Activated CD8-positive, alpha-beta T cell treated with anti-CD3 and anti-CD28 coated beads for 36 hours (primary cell): ENCODE measurements at regions not wholly inside any gene's neighbourhood (a gene's known extent, or its start where the extent isn't known, plus 50 kb on each side); places are given as distances from the start of the nearest gene placed in this dataset.

Source experiments
- ATAC-seq: fragments of 200-7000 bp; cut with Tn5 transposase; one replicate; pipeline ENCODE4 v1.10.0; 2021; ENCODE audit warnings: mild to moderate bottlenecking, moderate library complexity
- CTCF ChIA-PET: fragments of 350-600 bp; sonication (Branson Sonifier 250); formaldehyde crosslinking; loops from one replicate; lab custom pipeline; 2021; ENCODE audit warnings: antibody characterized with exemption; lab: Charles Lee
- POLR2A ChIA-PET: fragments of 350-600 bp; sonication (Branson Sonifier 250); formaldehyde crosslinking; loops from one replicate; lab custom pipeline; 2021; ENCODE audit warnings: antibody characterized with exemption; lab: Charles Lee
- DNase-seq: peaks from one replicate; pipeline ENCODE4 v3.0.0-alpha.2; 2020
- H3K27ac Mint-ChIP-seq: one replicate; pipeline ENCODE4 v1.8.0; 2021; ENCODE audit warnings: mild to moderate bottlenecking, mixed read lengths
- H3K27me3 Mint-ChIP-seq: one replicate; pipeline ENCODE4 v1.8.0; 2021; ENCODE audit warnings: mixed read lengths
- H3K36me3 Mint-ChIP-seq: one replicate; pipeline ENCODE4 v1.8.0; 2021; ENCODE audit warnings: low read depth, mixed read lengths
- H3K4me1 Mint-ChIP-seq: one replicate; pipeline ENCODE4 v1.8.0; 2021; ENCODE audit warnings: low read depth, mixed read lengths
- H3K4me3 Mint-ChIP-seq: one replicate; pipeline ENCODE4 v1.8.0; 2021; ENCODE audit warnings: mild to moderate bottlenecking, moderate library complexity, mixed read lengths
- H3K9me3 Mint-ChIP-seq: one replicate; pipeline ENCODE4 v1.8.0; 2021; ENCODE audit warnings: mixed read lengths
- CTCF ChIP-seq: fragments of 200-600 bp; IDR thresholded peaks from one replicate; pipeline ENCODE4 v1.8.0; 2022; ENCODE audit warnings: antibody characterized with exemption, mild to moderate bottlenecking
- intact Hi-C: fragments of 100-400 bp; cut with micrococcal nuclease; formaldehyde crosslinking; loops from one replicate; pipeline ENCODE4 v1.10.0; 2022

DNA sequence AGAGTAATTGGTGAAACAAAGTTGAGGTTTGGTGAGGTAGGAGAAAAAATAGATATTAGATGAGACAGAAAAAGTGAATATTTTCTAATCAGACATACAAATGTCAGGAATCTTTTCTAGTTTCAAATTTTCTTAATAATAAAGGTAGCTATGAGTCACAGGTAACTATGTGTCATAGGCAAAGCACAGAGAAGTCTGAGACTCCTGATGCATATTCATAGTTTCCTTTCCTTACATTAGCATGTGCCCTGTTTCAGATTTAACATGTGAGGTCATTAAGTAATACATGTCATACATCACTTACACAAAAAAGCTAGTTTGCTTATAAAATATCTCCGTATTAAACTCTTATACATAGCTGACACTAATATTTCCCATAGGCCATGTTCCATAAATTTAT, 1141.3 kb upstream of the PCDH20 start:
- no peaks in the 10 kb centered on the region for H3K4me1 Mint-ChIP-seq
- no peak overlapping the region for H3K4me3 Mint-ChIP-seq
- no peak for TF ChIP-seq CTCF
- no peaks in the 10 kb centered on the region for H3K27me3 Mint-ChIP-seq
- no peak for ATAC-seq
- ChIA-PET CTCF (no interaction called here), POLR2A (no interaction called here)
- H3K27ac Mint-ChIP-seq: no peak overlapping the region
- intact Hi-C loops: no loop called here
- peaks cover 6% of the 10 kb centered on the region for H3K9me3 Mint-ChIP-seq
- DNase-seq: no peak
- no peaks in the 10 kb centered on the region for H3K36me3 Mint-ChIP-seq

- no peak for TF ChIP-seq CTCF
- POLR2A ChIA-PET: no interaction called here
- Mint-ChIP-seq H3K4me3 (no peak overlapping the region), H3K4me1 (no peaks in the 10 kb centered on the region), H3K36me3 (no peaks in the 10 kb centered on the region), H3K27ac (no peak overlapping the region), H3K9me3 (no peaks in the 10 kb centered on the region), H3K27me3 (no peaks in the 10 kb centered on the region)
- no peak for DNase-seq
- no peak for ATAC-seq
- intact Hi-C loops: no loop called here
- CTCF ChIA-PET: no interaction called here
Observed at GRCh38 chr13:62551588-62551987, 1135.9 kb upstream of the PCDH20 start.

DNA sequence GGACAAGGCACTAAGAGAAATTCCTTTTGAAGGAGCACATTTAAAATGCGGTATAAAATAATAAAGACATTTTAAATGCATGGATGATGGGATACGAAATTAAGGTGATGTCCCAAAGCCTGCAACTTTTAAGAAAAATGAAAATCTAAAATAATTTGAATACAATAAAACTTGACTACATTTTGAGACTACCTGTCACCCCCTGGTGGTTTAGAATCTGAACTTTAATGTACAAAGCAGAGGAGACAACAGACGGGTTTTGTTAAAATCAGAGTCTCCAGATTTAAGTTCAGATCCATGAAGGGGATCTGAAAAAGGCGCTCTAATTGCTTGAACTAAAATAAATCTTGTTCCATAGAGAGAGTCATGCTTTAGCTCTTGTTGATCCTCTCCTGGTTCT, 1129.3 kb upstream of the PCDH20 start:
- Mint-ChIP-seq H3K36me3 (no peaks in the 10 kb centered on the region), H3K27me3 (no peaks in the 10 kb centered on the region), H3K4me3 (no peak overlapping the region), H3K27ac (no peak overlapping the region), H3K4me1 (no peaks in the 10 kb centered on the region), H3K9me3 (peaks cover 10% of the 10 kb centered on the region)
- no peak for DNase-seq
- intact Hi-C loops: no loop called here
- ChIA-PET POLR2A (no interaction called here), CTCF (no interaction called here)
- no peak for ATAC-seq
- no peak for TF ChIP-seq CTCF

DNA sequence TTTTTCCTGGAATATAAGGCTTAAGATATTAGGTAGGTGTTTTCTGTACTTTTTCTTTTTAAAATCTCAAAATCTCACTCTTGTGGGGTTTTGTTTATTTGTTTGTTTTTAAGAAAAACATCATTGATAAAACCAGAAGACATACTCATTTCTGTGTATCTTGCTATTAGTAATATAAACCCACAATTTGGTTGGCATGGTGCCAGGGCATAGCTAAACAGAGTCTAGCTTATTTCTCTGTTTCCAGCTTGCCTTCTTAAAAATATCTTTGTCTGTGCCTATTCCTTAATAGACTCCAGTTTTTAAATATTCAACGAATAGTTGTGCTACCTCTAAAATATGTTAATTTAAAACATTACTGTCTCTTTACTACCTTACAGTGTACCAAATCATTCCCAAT, 1121.9 kb upstream of the PCDH20 start:
- Mint-ChIP-seq H3K27ac (no peak overlapping the region), H3K9me3 (peaks cover 4% of the 10 kb centered on the region), H3K36me3 (no peaks in the 10 kb centered on the region), H3K4me3 (no peak overlapping the region), H3K27me3 (no peaks in the 10 kb centered on the region), H3K4me1 (no peaks in the 10 kb centered on the region)
- POLR2A ChIA-PET: no interaction called here
- TF ChIP-seq CTCF: no peak
- no peak for DNase-seq
- ATAC-seq: no peak
- intact Hi-C loops: no loop called here
- CTCF ChIA-PET: no interaction called here

DNA sequence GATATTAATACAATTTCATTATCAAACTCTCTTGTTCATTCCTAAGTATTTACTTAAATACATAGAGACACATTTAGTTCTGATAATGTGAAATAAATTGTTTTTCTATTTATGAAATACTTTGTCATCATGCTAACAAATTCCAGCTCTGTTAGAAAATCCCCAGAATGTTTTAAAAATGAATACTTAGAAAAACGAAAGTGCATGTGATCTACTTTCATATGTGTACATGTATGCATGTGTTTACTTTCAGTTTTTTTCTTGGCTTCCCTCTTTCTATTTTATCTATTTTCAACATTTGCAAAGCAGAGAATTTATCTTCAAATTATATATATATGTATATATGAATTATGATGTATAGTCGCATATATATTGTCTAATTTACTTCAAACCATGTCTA, 1110.0 kb upstream of the PCDH20 start:
- no peaks in the 10 kb centered on the region for H3K27me3 Mint-ChIP-seq
- no peaks in the 10 kb centered on the region for H3K36me3 Mint-ChIP-seq
- ChIA-PET POLR2A (no interaction called here), CTCF (no interaction called here)
- TF ChIP-seq CTCF: no peak
- intact Hi-C loops: no loop called here
- H3K4me3 Mint-ChIP-seq: no peak overlapping the region
- H3K27ac Mint-ChIP-seq: no peak overlapping the region
- H3K4me1 Mint-ChIP-seq: no peaks in the 10 kb centered on the region
- H3K9me3 Mint-ChIP-seq: peaks cover 2% of the 10 kb centered on the region
- ATAC-seq: no peak
- DNase-seq: no peak
